NCI-H774 (cell line): ENCODE measurements at regions not wholly inside any gene's neighbourhood (a gene's known extent, or its start where the extent isn't known, plus 50 kb on each side); places are given as distances from the start of the nearest gene placed in this dataset.
"Not testable (repeated sequence)": the region's sequence is repeated elsewhere in the genome, so short reads cannot be mapped to it uniquely, and the experiment has no call there.

Experiments
- DNase-seq: peaks from one replicate; lab custom pipeline; 2025; lab: John Stamatoyannopoulos, UW

DNA sequence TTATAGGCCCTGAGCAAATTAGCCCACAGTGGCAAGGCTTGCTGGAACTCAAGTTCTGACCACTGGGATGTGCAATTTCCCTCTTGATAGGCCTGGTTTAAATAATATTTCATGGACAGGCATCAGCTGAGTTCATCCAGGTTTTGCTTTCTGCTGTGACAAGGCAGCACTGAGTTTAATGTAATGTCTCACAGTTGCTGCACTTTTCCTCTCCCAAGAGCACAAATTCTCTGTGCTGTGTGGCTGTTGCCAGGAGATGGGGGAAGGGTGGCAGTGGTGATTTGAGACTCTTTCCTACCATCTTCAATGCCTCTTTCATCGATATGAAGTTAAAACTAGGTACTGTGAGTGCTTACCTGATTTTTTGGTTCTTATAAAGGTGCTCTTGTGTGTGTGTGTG lies 272.8 kb upstream of the STXBP6 start:
- no peak for DNase-seq

GRCh38 chr14:25316007-25316406 lies 266.1 kb upstream of the STXBP6 start:
- DNase-seq = not testable (repeated sequence)

DNA sequence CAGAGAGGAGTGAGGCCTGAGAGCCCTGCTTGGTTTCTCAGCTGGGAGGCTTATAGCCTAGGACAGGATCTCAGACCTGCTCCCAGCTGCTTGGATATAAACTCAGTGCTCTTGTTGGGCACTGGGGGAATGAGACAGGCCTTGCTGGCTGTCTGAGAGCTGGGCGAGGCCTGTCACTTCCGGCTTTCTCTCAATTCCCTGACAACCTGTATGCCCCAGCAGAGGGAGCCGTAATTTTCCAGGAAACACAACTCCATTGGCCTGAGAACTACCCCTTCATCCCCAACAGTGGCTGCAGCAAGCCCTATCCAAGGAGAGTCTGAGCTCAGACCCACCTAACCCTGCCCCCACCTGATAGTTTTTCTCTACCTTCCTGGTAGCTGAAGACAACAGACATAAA lies 258.3 kb upstream of the STXBP6 start:
- DNase-seq = no peak

- peak; percentile 8 for DNase-seq
Observed at GRCh38 chr14:25303934-25304333, 254.0 kb upstream of the STXBP6 start.

- no peak for DNase-seq
Observed at GRCh38 chr14:25298238-25298637, 248.3 kb upstream of the STXBP6 start.

DNA sequence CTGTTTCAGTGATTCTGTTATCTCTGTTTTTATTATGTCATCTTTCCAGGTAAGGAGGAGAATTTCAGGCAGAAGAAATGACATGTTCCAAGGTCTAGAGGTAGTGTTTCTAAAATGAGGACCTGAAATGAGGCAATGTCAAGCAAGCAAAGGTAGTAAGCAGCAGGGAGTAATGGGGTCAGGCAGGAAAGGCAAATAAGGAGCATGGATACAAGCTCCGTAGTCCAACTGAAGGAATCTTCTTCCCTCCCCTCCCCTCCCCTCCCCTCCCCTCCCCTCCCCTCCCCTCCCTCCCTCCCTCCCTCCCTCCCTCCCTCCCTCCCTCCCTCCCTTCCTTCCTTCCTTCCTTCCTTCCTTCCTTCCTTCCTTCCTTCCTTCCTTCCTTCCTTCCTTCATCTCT lies 240.2 kb upstream of the STXBP6 start:
- not testable (repeated sequence) for DNase-seq

- no peak for DNase-seq
Observed at GRCh38 chr14:25274529-25274928, 224.6 kb upstream of the STXBP6 start.

GRCh38 chr14:25267186-25267585 lies 217.2 kb upstream of the STXBP6 start:
- DNase-seq = no peak

DNA sequence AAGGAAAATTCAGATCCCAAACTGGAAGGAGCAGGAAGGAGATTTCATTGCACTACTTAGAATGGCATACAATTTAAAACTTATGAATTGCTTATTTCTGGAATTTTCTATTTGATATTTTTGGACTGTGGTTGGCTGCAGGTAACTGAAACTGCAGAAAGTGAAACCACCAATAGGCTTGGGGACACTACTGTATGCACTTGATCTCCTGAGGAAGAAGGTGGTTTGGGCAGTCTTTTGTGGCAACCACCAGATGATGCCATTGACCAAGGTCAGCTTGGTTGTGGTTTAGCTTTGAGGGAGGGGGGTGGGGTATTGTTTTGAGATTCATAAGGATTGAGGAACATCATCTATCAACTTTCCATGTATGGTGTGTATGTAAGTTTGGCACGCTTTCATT lies 209.5 kb upstream of the STXBP6 start:
- DNase-seq = no peak

DNA sequence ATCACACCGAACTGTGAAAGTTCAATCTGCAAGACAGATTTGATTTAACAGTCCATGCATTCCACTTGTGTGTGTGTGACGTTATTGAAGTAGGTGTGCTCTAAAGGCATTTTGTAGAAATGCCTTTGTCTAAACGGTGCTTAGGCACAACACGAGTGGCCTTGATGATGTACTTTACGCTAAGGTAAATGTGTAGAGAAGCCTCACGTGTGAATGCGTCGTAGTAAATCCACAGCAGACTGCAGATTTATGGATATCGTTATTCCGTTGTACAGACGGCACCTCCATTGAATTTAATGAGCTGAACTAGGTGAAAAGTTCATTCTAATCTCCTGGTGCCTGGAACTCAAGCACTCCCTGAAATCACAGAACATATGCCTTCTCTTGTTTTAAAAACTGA lies 202.8 kb upstream of the STXBP6 start:
- DNase-seq = no peak

- no peak for DNase-seq
Observed at GRCh38 chr14:25250516-25250915, 200.6 kb upstream of the STXBP6 start.

DNA sequence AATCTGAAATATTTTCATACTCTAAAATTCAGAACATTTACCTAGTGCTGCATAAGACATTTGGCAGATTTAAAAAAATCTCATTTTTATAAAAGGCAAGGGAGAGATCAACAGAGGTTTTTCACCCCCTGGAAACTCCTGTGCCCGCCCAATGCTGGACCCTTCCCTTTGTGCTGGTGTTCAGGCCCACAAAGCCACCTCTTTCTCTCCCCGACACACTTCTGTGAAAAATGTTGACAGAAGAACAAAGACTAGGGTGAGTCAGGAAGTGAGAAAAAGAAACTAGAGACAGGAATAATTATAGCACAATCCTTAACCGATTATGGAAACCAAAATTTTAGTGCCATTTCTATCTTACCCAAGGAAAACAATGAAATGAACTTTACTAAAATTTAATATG lies 197.7 kb upstream of the STXBP6 start:
- no peak for DNase-seq

DNA sequence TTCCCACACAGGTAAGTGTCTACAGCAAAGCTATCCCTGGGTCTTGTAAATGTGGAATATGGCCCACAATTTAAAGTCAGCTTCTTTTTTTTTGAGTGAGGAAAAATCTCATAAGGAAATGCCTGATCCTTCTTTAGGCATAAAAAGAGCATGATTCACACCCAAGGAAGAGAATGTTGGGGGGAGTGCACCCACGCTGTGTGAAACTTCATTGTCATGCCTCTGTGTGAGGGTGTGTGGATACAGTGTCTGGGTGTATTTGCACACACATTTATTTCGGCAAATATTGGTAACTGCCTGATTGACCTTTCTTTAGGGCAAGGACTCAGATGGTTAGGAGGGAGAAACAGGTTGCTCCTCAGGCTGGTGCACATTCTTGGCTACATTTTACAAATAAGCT lies 196.8 kb upstream of the STXBP6 start:
- DNase-seq = no peak

- no peak for DNase-seq
Observed at GRCh38 chr14:25239170-25239569, 189.2 kb upstream of the STXBP6 start.

- DNase-seq = no peak
Observed at GRCh38 chr14:25237845-25238244, 187.9 kb upstream of the STXBP6 start.

DNA sequence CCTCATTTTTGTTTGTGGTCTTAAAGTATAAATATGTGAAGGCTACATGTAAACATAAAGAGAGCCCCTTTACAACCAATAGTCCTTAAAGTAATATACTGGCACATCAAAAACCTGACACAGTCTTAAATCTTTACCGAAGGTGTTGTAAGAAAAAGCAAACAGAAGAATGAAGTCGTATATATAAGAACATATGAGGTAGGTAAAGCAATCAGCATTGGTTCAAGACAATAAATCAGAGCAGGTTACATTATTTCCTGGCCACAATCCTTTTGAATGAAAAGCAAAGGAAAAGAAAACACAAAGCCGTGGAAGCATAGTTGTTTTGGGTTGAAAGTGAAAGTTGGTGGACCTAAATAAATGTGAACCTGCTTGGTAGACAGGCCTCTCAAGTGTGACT lies 183.7 kb upstream of the STXBP6 start:
- DNase-seq = no peak

DNA sequence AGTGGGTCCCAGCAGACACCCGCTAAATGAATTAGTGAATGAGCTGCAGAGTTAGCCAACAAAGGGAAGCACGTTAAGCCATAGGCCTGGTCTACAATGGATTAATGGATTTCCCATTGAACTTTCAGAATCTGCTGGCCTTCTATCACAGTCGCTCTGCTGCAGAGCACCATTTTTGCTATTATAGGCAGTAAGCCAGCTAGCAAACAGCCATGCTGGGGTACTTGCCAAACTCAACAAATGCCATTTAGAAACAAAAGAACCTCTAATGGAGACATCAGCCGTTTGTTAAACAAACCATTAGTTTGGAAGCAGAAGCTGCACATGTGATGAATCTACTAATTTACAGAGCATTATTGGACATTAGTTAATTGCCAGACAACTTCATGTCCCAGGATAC lies 181.1 kb upstream of the STXBP6 start:
- peak; percentile 86 for DNase-seq

GRCh38 chr14:25226214-25226613 lies 176.3 kb upstream of the STXBP6 start:
- DNase-seq = no peak

DNA sequence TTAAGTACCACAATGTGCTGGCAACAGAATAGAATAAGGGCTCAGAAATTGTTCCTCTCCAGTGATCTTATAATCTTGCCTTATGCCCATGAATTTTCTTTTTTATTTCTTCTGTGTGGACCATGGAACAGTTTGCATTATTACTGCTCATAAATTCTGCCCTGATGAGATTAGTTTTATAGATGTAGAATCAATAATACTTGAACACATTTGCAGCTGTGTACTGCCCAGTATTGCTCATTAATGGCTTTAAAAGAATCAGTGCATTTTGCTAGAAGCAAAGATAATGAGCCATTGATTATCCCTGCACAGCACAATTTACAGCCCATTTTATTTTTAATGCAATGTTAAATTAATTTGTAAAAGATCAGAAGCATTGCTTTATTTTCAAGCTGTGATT lies 172.3 kb upstream of the STXBP6 start:
- no peak for DNase-seq

DNA sequence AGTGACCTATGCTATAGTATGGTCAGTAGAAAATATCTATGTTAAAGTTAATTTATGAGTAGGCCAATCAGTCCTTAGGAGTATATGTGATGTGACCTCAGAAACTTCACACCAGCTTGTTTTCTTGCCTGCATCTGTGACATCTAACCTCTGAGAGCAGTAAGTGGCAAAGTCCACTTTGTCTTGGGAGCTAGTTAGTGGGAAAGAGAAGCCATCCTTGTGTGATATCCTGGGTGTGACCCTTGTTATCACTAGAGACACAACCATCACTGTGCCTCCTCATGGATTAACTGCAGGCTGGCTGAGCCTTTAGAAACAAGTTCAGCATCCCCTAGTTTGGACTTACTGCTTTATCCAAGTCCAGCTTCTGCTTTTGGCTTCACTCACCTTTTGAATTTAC lies 170.6 kb upstream of the STXBP6 start:
- no peak for DNase-seq

DNA sequence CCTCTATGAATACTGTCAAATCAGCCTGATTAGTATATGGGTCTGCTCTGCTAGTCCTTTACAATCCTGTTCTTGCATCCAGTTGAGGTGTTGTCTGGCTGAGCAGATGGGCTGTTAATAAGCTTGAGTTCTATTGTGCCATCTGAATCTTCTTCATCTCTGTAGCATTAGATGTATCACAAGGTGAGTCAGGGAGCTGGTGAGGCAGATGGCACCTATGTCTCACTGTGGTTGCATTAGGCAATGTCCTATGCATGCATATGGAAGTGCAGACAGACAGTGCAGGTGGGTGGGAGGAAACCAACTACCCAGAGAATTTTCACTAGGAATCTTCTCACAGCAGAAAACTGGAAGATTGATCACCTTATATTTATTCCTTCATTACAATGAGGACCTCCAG lies 165.7 kb upstream of the STXBP6 start:
- no peak for DNase-seq

- DNase-seq = no peak
Observed at GRCh38 chr14:25197885-25198284, 147.9 kb upstream of the STXBP6 start.

DNA sequence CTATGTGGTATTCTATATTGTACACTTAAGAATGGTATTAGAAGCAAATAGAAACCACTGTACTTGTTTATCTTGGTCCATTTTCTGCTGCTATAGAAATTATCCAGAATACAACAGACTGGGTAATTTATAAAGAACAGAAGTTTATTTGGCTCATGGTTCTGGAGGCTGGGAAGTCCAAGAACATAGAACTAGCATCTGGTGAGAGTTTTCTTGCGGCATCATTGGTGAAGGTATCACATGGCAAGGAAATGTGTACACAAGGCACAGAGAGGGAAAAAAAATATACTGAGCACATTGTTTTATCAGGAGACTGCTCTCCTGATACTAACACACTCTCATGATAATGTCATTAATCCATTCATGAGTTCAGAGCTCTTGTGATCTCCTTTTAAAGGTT lies 130.3 kb upstream of the STXBP6 start:
- DNase-seq = no peak

DNA sequence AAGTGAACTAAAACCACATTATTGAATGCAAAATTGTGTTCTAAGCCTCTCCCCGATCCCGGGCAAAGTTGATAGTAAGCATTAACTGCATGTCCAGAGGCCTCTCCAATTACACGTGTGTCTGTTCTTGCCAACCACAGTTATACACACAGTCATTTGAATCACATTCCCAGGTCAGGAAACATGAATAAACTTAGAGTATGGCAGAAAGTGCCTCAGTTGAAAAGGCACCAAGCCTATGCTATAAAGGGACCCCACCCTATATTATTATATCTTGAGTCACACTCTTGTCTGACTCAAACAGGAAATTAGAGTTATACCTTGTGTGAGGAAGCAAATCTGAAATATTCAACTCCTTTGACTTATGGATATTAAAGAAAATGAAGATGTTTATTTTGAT lies 128.3 kb upstream of the STXBP6 start:
- DNase-seq = no peak
